Hepatocyte (in vitro differentiated cells): ENCODE measurements at regions not wholly inside any gene's neighbourhood (a gene's known extent, or its start where the extent isn't known, plus 50 kb on each side); places are given as distances from the start of the nearest gene placed in this dataset.

Experiments
- DNase-seq: peaks from one replicate; pipeline ENCODE4 v3.0.0-alpha.2; 2016; ENCODE audit warnings: low spot score
- H2AFZ ChIP-seq: fragments of 200-600 bp; sonication (generic); 2 replicates; pipeline ENCODE4 v1.6.0; 2016; ENCODE audit warnings: antibody characterized with exemption, mild to moderate bottlenecking
- H3K27ac ChIP-seq: fragments of 200-600 bp; sonication (generic); 2 replicates; pipeline ENCODE4 v1.5.1; 2016; ENCODE audit warnings: mild to moderate bottlenecking
- H3K27me3 ChIP-seq: fragments of 200-600 bp; sonication (generic); 2 replicates; pipeline ENCODE4 v1.6.1; 2016
- H3K36me3 ChIP-seq: fragments of 200-600 bp; sonication (generic); replicated peaks from 2 replicates; pipeline ENCODE4 v1.5.1; 2016; ENCODE audit warnings: low read depth; ENCODE audit not compliant: insufficient read depth
- H3K4me1 ChIP-seq: fragments of 200-600 bp; sonication (generic); 2 replicates; pipeline ENCODE4 v1.5.1; 2016; ENCODE audit warnings: mild to moderate bottlenecking, moderate library complexity; ENCODE audit not compliant: insufficient read depth
- H3K4me2 ChIP-seq: fragments of 200-600 bp; sonication (generic); 2 replicates; pipeline ENCODE4 v1.6.0; 2016
- H3K4me3 ChIP-seq: fragments of 200-600 bp; sonication (generic); 2 replicates; pipeline ENCODE4 v1.5.1; 2016; ENCODE audit warnings: mild to moderate bottlenecking
- H3K79me2 ChIP-seq: fragments of 200-600 bp; sonication (generic); 2 replicates; pipeline ENCODE4 v1.6.0; 2017; ENCODE audit warnings: mild to moderate bottlenecking
- H3K9me2 ChIP-seq: fragments of 200-600 bp; sonication (generic); replicated peaks from 2 replicates; pipeline ENCODE4 v1.6.0; 2017; ENCODE audit warnings: mild to moderate bottlenecking; ENCODE audit not compliant: insufficient read depth
- H3K9me3 ChIP-seq: fragments of 200-600 bp; sonication (generic); 2 replicates; pipeline ENCODE4 v1.5.1; 2016; ENCODE audit warnings: low read depth, mild to moderate bottlenecking
- H4K20me1 ChIP-seq: fragments of 200-600 bp; sonication (generic); 2 replicates; pipeline ENCODE4 v1.6.0; 2016; ENCODE audit warnings: mild to moderate bottlenecking; ENCODE audit not compliant: insufficient read depth, poor library complexity, severe bottlenecking
- CTCF ChIP-seq: fragments of 200-600 bp; sonication (generic); IDR thresholded peaks from 2 replicates; pipeline ENCODE4 v1.5.1; 2016; ENCODE audit warnings: antibody characterized with exemption, mild to moderate bottlenecking; ENCODE audit not compliant: poor library complexity
- EZH2 ChIP-seq: fragments of 200-600 bp; sonication (generic); IDR thresholded peaks from 2 replicates; pipeline ENCODE4 v1.6.1; 2016; ENCODE audit warnings: antibody characterized with exemption, mild to moderate bottlenecking, borderline replicate concordance
- EZH2phosphoT487 ChIP-seq: fragments of 200-600 bp; sonication (generic); IDR thresholded peaks from one replicate; pipeline ENCODE4 v1.6.1; 2018; ENCODE audit warnings: antibody characterized with exemption, mild to moderate bottlenecking, low read depth, moderate library complexity; ENCODE audit not compliant: unreplicated experiment, severe bottlenecking
- WGBS: methylation state at CpG from one replicate; pipeline ENCODE4 v1.1.6; 2016; ENCODE audit warnings: low lambda C conversion rate; ENCODE audit errors: missing lambda C conversion rate; 5-methylcytosine and 5-hydroxymethylcytosine counted together

GRCh38 chr3:177557548-177557947 lies 360.3 kb upstream of the TBL1XR1 start:
- Histone ChIP-seq H3K4me2 (no peak overlapping the region), H3K9me2 (no peaks in the 10 kb centered on the region), H4K20me1 (no peaks in the 10 kb centered on the region), H3K27ac (no peak overlapping the region), H3K9me3 (no peaks in the 10 kb centered on the region), H3K36me3 (no peaks in the 10 kb centered on the region), H2AFZ (no peak overlapping the region), H3K27me3 (no peaks in the 10 kb centered on the region), H3K79me2 (no peaks in the 10 kb centered on the region), H3K4me3 (no peak overlapping the region), H3K4me1 (no peaks in the 10 kb centered on the region)
- no peak for DNase-seq
- TF ChIP-seq EZH2 (no peak), CTCF (no peak), EZH2phosphoT487 (no peak)
- WGBS: 83% methylated on average over 3 of the region's 3 CpGs

- WGBS: 95% methylated on average over 5 of the region's 5 CpGs
- no peak overlapping the region for H2AFZ ChIP-seq
- H3K4me2 ChIP-seq: no peak overlapping the region
These were observed 364.1 kb upstream of the TBL1XR1 start for GRCh38 chr3:177561365-177561764.

GRCh38 chr3:177561769-177562392 lies 364.6 kb upstream of the TBL1XR1 start:
- Histone ChIP-seq H3K36me3 (no peaks in the 10 kb centered on the region), H2AFZ (no peak overlapping the region), H3K27me3 (no peaks in the 10 kb centered on the region), H4K20me1 (no peaks in the 10 kb centered on the region), H3K27ac (no peak overlapping the region), H3K9me3 (no peaks in the 10 kb centered on the region), H3K79me2 (no peaks in the 10 kb centered on the region), H3K4me3 (no peak overlapping the region), H3K4me1 (no peaks in the 10 kb centered on the region), H3K4me2 (no peak overlapping the region), H3K9me2 (no peaks in the 10 kb centered on the region)
- no peak for DNase-seq
- TF ChIP-seq EZH2 (no peak), CTCF (no peak), EZH2phosphoT487 (no peak)
- 67% methylated on average over 8 of the region's 8 CpGs for WGBS

More at GRCh38 chr3:177561365-177561764, 364.1 kb upstream of the TBL1XR1 start:
- DNase-seq: no peak
- H3K4me3 ChIP-seq: no peak overlapping the region
- H3K9me2 ChIP-seq: no peaks in the 10 kb centered on the region
- H3K9me3 ChIP-seq: no peaks in the 10 kb centered on the region
- no peaks in the 10 kb centered on the region for H3K4me1 ChIP-seq
- no peaks in the 10 kb centered on the region for H4K20me1 ChIP-seq
- H3K27ac ChIP-seq: no peak overlapping the region
- no peaks in the 10 kb centered on the region for H3K27me3 ChIP-seq
- TF ChIP-seq EZH2phosphoT487: no peak
- TF ChIP-seq EZH2: no peak
- no peak for TF ChIP-seq CTCF
- H3K36me3 ChIP-seq: no peaks in the 10 kb centered on the region
- H3K79me2 ChIP-seq: no peaks in the 10 kb centered on the region
